Hematopoietic multipotent progenitor cell treated with erythropoietin and hydrocortisone succinate and interleukin-3 and kit ligand, for 15 days (in vitro differentiated cells): ENCODE measurements at regions not wholly inside any gene's neighbourhood (a gene's known extent, or its start where the extent isn't known, plus 50 kb on each side); places are given as distances from the start of the nearest gene placed in this dataset.

Experiments
- DNase-seq: peaks from one replicate; pipeline ENCODE4 v3.0.0-alpha.2; 2015; ENCODE audit warnings: low spot score

- DNase-seq = no peak
Observed at GRCh38 chr2:64829525-64829924, 159.7 kb upstream of the SLC1A4 start.

- peak; percentile 81 for DNase-seq
Observed at GRCh38 chr2:64831134-64831976, 157.8 kb upstream of the SLC1A4 start.

- no peak for DNase-seq
Observed at GRCh38 chr2:64831977-64832328, 157.2 kb upstream of the SLC1A4 start.

DNA sequence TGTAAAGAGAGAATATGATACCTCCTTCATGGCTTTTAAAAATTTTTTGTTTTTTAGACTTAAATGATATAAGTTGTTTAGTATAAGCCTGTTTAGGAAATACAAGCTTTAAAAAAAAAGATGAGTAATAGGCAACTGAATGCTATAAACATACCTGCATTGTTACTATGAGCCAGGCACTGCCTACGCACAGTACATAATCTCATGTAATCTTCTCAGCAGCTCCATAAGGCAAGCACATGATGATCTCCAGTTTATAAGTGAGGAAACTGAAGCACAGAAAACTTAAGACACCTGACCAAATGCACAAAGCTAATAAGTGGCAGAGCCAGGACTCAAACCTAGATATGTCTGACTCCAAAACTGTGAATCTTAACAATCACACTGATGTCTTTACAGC, 156.3 kb upstream of the SLC1A4 start:
- no peak for DNase-seq

- no peak for DNase-seq
Observed at GRCh38 chr2:64836566-64836965, 152.6 kb upstream of the SLC1A4 start.

DNA sequence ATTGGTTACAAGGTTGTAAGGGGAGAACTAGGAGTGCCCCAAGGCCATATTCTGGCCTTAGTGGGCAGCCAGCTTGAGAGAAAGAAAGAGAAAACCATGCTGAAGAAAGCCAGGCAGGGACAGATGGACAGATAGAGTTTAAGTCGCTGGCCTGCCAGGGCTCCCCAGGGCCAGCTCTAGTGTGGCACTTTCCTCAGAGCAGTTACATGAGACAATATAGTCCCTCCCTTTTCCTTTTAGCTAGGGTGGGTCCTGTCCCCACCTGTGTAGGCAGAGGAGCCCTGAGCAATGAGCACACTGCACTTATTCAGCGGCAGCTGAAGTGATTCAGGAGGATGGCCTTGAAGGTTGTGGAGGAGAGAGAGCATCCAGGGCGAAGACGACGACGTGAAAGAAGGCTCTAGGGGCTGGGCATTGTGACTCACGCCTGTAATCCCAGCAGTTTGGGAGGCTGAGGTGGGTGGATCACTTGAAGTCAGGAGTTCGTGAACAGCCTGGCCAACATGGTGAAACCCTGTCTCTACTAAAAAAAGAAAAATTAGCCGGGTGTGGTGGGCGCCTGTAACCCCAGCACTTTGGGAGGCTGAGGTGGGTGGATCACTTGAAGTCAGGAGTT, 152.0 kb upstream of the SLC1A4 start:
- DNase-seq = no peak

DNA sequence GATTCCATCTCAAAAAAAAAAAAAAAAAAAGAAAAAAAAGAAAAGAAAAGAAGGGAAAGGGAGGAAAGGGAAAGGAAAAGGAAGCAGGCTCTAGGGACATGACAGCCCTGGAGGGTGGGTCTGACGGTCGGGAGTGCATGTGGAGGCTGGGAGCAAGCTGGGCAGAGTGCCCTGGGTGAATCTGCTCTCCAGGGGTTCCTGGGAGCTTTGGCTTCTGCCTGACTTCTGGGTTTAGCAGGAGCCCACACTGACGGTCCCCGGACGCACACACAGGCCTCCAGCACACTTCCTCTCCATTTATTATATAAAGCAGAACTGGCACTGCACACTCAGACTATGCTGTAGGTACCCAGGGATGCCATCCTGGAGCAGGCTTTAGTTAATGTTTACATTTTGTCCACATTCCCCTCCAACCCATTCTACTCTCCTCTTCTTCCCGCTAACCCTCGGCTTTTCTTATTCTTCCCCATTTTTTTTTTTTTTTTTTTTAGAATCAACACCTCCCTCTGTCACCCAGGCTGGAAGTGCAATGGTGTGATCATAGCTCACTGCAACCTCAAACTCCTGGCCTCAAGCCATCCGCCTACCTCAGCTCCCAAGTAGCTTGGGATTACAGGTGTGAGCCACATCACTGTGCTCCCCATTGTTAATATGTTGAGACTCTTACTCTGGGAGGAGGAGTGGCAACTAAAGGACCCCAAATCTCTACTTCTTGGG, 151.1 kb upstream of the SLC1A4 start:
- DNase-seq = no peak

- DNase-seq = no peak
Observed at GRCh38 chr2:64838817-64839216, 150.4 kb upstream of the SLC1A4 start.

DNA sequence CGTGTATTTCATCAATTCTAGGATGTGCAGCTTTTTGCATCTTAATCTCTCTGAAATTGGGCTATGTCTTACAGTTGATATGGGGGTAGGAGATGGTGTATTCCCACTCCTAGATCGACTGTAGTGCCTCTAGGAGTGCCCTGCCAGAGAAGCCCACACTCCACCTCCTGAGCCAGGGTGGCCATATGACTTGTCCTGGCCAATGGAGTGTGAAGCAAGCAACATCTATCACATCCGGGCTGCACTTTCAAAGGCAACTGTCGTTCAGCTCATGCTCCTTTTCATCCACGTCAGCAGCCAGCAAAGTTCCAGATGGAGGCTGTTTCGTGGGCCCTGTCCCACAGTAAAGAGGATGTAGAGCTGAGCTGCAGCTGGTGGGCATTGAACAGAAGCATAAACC, 149.4 kb upstream of the SLC1A4 start:
- no peak for DNase-seq

- no peak for DNase-seq
Observed at GRCh38 chr2:64840426-64840881, 148.7 kb upstream of the SLC1A4 start.

GRCh38 chr2:64841461-64841860, 147.7 kb upstream of the SLC1A4 start:
- DNase-seq = no peak

DNA sequence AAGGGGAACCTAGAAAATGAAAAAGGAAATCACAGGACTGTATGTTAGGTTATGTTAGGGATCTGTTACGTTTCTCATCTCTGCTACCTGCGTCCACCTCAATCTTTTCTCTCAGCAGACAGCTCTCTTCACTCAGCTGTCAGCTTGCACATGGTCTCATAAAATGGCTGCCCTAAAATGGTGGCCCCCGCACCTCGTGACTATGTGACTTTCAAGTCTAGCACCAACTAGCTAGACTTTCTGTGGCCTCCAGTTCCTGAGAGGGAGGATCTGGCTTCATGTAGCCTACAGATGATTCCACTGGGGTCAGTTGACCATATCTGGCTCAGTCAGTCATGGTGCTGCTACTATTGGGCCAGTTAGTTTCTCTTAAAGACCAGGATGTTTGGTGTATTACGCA, 147.2 kb upstream of the SLC1A4 start:
- no peak for DNase-seq

DNA sequence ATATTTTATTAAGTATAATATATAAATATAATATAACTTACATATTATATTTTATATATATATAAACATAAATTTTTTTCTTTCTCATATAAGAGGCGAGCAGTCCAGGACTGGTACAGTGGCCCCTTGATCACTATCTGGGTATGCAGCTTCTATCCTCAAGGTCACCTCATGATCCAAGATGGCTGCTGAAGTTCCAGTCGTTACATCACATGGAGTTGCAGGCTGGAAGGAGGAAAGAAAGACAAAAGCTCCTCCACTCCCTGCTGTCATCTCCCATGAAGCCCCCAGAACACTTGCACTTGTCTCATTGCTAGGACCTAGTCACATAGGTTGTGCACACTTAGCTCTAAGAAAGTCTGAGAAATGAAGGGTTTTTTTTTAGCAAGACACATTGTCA, 145.1 kb upstream of the SLC1A4 start:
- no peak for DNase-seq

DNA sequence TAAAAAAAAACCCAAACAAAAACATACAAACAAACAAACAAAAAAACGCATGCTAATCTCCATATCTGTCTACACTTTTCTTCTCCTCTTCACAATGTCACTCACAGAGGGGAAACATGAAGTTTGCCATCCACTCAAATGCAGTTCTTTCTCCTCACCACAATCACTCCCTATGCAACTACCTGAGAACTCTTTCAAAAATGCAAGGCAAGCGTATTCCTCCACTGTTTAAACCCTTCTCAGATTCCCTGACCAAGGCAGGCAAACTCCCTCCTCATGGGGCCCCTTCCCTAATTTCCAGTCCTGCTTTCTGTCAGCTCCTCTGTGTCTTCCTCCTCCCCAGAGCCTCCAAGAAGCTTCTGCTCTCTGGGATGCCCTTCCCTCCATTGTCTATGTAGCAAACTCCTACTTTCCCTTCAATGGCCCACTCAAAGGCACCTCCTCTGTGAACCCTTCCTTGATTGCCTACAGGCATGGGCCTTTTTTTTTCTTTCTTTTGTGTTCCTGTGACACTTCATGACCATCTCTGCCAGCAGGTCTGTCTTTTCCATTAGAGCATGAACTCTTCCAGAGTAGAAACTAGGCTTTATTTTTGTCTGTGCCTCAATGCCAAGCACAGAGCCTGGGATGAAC, 143.8 kb upstream of the SLC1A4 start:
- no peak for DNase-seq

GRCh38 chr2:64846177-64846576, 143.0 kb upstream of the SLC1A4 start:
- no peak for DNase-seq

DNA sequence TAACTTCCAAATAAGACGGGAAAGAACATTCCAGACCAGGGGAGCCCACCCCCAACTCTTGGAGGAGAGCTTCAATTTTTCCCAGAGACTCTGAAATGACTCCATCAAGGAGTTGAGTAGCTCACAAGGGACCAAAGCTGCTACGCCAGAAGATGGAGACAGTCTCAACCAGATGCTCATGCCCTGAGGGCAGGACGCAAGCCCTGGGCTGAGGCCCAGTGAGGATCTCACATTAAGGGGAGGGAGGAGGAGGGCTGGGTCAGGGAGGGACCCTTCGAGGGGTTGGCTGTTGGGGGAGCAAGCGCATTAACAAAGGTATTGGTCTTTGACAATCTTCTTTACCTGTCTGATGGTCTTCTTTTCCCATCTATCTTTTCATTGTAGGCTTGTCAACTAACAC, 141.3 kb upstream of the SLC1A4 start:
- no peak for DNase-seq

DNA sequence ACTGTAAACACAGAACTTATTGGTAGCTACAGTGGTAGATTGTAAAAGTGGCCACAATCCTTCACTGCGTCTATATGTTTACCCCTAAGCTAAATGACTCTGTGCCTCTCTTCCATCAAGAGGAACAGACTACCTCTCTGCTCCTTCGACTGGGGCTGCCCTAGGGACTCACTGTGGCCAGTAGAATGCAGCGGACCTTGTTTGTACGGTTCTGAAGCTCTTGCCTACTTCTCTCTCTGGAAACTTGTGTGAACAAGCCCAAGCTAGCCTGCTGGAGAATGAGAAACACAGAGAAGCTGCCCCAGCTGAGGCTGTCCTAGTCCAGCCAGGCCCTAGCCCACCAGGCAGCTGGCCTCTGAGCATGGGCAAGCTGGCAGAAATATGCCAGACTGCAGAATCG, 140.8 kb upstream of the SLC1A4 start:
- DNase-seq = no peak

GRCh38 chr2:64848945-64849344, 140.3 kb upstream of the SLC1A4 start:
- DNase-seq = no peak

- no peak for DNase-seq
Observed at GRCh38 chr2:64850642-64851041, 138.6 kb upstream of the SLC1A4 start.

GRCh38 chr2:64852771-64853241, 136.4 kb upstream of the SLC1A4 start:
- no peak for DNase-seq

DNA sequence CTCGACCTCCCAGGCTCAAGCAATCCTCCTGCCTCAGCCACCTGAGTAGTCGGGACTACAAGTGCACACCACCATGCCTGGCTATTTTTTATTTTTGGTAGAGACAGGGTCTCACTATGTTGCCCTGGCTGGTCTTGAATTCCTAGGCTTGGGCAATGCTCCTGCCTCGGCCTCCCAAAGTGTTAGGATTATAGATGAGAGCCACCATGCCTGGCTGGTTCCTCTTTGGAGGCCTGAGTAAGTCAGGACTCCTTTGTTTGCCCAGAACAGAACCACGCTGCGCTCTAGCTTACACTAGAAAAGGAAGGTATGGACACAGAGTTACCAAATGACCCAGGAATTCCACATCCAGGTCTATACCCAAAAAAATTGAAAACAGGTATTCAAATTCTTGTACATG, 135.9 kb upstream of the SLC1A4 start:
- DNase-seq = no peak

DNA sequence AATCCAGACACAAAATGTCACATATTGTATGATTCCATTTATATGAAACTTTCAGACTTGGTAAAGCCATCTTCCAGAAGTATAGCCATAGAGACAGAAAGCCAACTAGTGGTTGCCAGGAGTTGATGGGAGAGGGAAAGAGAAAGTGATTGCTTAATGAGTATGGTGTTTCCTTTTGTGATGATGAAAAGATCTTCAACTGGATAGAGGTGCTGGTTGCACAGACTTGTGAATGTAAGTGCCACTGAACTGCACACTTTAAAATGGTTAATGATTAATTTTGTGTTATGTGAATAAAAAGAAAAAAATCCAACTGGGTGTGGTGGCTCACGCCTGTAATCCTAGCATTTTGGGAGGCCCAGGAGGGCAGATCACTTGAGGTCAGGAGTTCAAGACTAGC, 135.3 kb upstream of the SLC1A4 start:
- DNase-seq = no peak
